ENCODE measurements at regions not wholly inside any gene's neighbourhood (a gene's known extent, or its start where the extent isn't known, plus 50 kb on each side); places are given as distances from the start of the nearest gene placed in this dataset.

DNA sequence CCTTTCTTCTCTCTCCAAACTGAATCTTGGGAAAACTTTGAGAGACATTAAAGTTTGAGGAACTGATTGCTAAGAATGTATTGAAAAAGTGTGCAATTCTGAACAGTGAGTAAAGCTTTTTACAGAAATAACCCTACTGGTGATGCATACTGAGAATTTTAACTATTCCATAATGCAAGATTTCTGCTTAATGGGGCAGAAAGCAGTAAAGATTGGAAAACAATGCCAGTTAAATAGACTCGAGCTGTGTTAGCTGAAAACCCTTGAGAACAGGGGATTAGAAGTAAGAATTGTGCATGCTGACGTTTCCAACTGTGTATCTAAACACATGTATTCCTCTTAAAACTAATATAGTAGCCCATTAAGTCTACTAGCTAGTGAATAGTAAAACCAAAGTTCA lies 1500.2 kb upstream of the PRMT6 start:
- TF ChIP-seq CTCF (IDR thresholded peaks at IDR 0.05): no peak
- no peak for TF ChIP-seq EZH2 (IDR thresholded peaks at IDR 0.05)
